ENCODE measurements at regions not wholly inside any gene's neighbourhood (a gene's known extent, or its start where the extent isn't known, plus 50 kb on each side); places are given as distances from the start of the nearest gene placed in this dataset.

DNA sequence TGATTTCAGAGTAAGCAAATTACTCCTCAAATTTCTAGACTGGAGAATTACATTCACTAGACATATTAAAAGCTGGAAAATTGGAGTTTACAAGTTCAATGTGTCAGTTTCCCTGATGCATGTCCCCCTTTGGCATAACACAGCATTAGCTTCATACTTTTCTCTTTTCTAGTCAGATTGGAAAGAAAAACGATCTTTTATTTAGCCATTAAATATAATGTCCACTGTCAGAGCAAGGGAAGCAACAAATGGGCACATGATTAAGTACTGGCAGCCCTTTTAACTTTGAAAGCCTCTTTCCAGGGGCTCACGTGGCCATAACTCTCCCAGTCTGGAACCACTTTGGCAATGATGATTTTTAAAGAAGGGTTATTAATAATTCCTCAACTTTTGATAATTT is 203.3 kb downstream of the KCNN2 start:
- TF ChIP-seq FOSL1 (IDR thresholded peaks at IDR 0.05; ENCODE audit: insufficient read depth, low read depth, low read length) (no peak), POU5F1 (IDR thresholded peaks at IDR 0.05; ENCODE audit: low read depth, low read length) (no peak), GABPA (IDR thresholded peaks at IDR 0.05; ENCODE audit: borderline replicate concordance, insufficient read depth, low read length) (no peak), RXRA (IDR thresholded peaks at IDR 0.05; ENCODE audit: insufficient read depth, low read depth, low read length) (no peak), KDM5A (IDR thresholded peaks at IDR 0.05; ENCODE audit: low read length) (no peak), CBX5 (IDR thresholded peaks at IDR 0.05; ENCODE audit: low read depth, low read length) (no peak), SIX5 (IDR thresholded peaks at IDR 0.05; ENCODE audit: low read depth, low read length) (no peak), BACH1 (IDR thresholded peaks at IDR 0.05; ENCODE audit: low read length) (no peak), SIRT6 (IDR thresholded peaks at IDR 0.05; ENCODE audit: low read length) (no peak)
- H3K27me3 ChIP-seq (replicated peaks in 1 of 4; ENCODE audit: control insufficient read depth in 3 of 4, extremely low read depth in 1 of 4, insufficient read depth in 3 of 4, low read length in 3 of 4) = no peaks in the 10 kb centered on the region
- no peak overlapping the region for H2BK15ac ChIP-seq (ENCODE audit: low read length)
- no peak overlapping the region for H3K23ac ChIP-seq (ENCODE audit: insufficient read length)
- H4K20me1 ChIP-seq (replicated peaks in 1 of 2; ENCODE audit: control insufficient read depth in 1 of 2, insufficient read depth in 2 of 2, low read length in 2 of 2) = no peaks in the 10 kb centered on the region
- ChIA-PET POLR2A (ENCODE audit: partially characterized antibody) (no interaction called here), CTCF (ENCODE audit: partially characterized antibody) (interaction anchor here (0.9 kb wide), 1 partner anchor 30 kb away, joined by 3 read pairs; no protein-coding TSS in a partner anchor)
- H3K79me2 ChIP-seq (ENCODE audit: control insufficient read depth in 1 of 2, insufficient read depth in 2 of 2, low read length in 2 of 2) = no peaks in the 10 kb centered on the region
- H4K8ac ChIP-seq (ENCODE audit: extremely low read depth, insufficient read depth, low read length) = no peak overlapping the region
- no peak for FAIRE-seq
- no peak overlapping the region for H2BK12ac ChIP-seq (ENCODE audit: low read depth, low read length)
- WGBS, 2 experiments (ENCODE audit: extremely low coverage in 1 of 2, insufficient coverage in 1 of 2, insufficient read length in 1 of 2, insufficient replicate concordance in 2 of 2, low coverage in 1 of 2, low lambda C conversion rate in 2 of 2, missing lambda C conversion rate in 1 of 2) = 91% methylated on average over 2 of the region's 2 CpGs; no CpG with 5 or more reads in 1 of the 2 experiments
- H3K56ac ChIP-seq (replicated peaks; ENCODE audit: insufficient read length, low read depth, low read length) = no peak overlapping the region
- no peaks in the 10 kb centered on the region for H3K23me2 ChIP-seq (ENCODE audit: low read depth, low read length)
- H3K9me3 ChIP-seq (ENCODE audit: insufficient read depth in 2 of 2, low read depth in 1 of 2, low read length in 1 of 2) = peaks cover 0 to 5% of the 10 kb centered on the region in 2 experiments; a peak in 2 of 4 replicates
- no peak overlapping the region for H3K4ac ChIP-seq (replicated peaks; ENCODE audit: insufficient read length, low read depth, low read length)
- H3K27ac ChIP-seq (ENCODE audit: low read depth, low read length) = no peak overlapping the region
- no peak for DNase-seq (ENCODE audit: low read depth in 1 of 2, low spot score in 2 of 2)
- H3K4me3 ChIP-seq (ENCODE audit: extremely low read depth in 1 of 4, insufficient read depth in 2 of 4, low read depth in 3 of 4, low read length in 4 of 4) = no peak overlapping the region
- H4K5ac ChIP-seq (ENCODE audit: insufficient read length, low read depth, low read length) = no peak overlapping the region
- no peaks in the 10 kb centered on the region for H3K4me1 ChIP-seq (replicated peaks in 1 of 4; ENCODE audit: control insufficient read depth in 3 of 4, insufficient read depth in 4 of 4, low read length in 3 of 4)
- H3K36me3 ChIP-seq (ENCODE audit: control insufficient read depth in 2 of 4, insufficient read depth in 4 of 4, low read length in 3 of 4) = no peaks in the 10 kb centered on the region
- H3K9ac ChIP-seq (replicated peaks in 1 of 4; ENCODE audit: extremely low read depth in 1 of 4, low read depth in 3 of 4, low read length in 3 of 4) = no peak overlapping the region
- no peak overlapping the region for H2BK5ac ChIP-seq (ENCODE audit: low read depth, low read length)
- H2AK5ac ChIP-seq (ENCODE audit: low read depth, low read length) = no peak overlapping the region
- no peak overlapping the region for H3K18ac ChIP-seq (ENCODE audit: extremely low read depth, low read length)
- no peak overlapping the region for H4K91ac ChIP-seq (replicated peaks; ENCODE audit: insufficient read length, low read length)
- H3K4me2 ChIP-seq (ENCODE audit: insufficient read depth in 1 of 2, low read depth in 2 of 2, low read length in 2 of 2) = no peak overlapping the region
- H2BK120ac ChIP-seq (replicated peaks; ENCODE audit: low read depth, low read length) = no peak overlapping the region
- no peak overlapping the region for H2BK20ac ChIP-seq (ENCODE audit: low read length)
- H3K14ac ChIP-seq (ENCODE audit: insufficient read length) = no peak overlapping the region
- H3K79me1 ChIP-seq (ENCODE audit: low read depth, low read length) = no peaks in the 10 kb centered on the region
- no peak overlapping the region for H2AFZ ChIP-seq (ENCODE audit: low read length)

All from H1 (cell line).